ENCODE measurements at regions not wholly inside any gene's neighbourhood (a gene's known extent, or its start where the extent isn't known, plus 50 kb on each side); places are given as distances from the start of the nearest gene placed in this dataset.

GRCh38 chr2:12921321-12921720, 204.6 kb downstream of the TRIB2 start:
- no peak overlapping the region for H3K4ac ChIP-seq (replicated peaks; ENCODE audit: insufficient read length, low read depth, low read length)
- no peaks in the 10 kb centered on the region for H3K79me2 ChIP-seq (ENCODE audit: control insufficient read depth in 1 of 2, insufficient read depth in 2 of 2, low read length in 2 of 2)
- H3K36me3 ChIP-seq (ENCODE audit: control insufficient read depth in 2 of 4, insufficient read depth in 4 of 4, low read length in 3 of 4): no peaks in the 10 kb centered on the region
- no peaks in the 10 kb centered on the region; the same call in 1 of the 2 replicates for H3K23me2 ChIP-seq (ENCODE audit: low read depth, low read length)
- H4K5ac ChIP-seq (ENCODE audit: insufficient read length, low read depth, low read length): no peak overlapping the region
- H3K56ac ChIP-seq (replicated peaks; ENCODE audit: insufficient read length, low read depth, low read length): no peak overlapping the region
- no peak for DNase-seq (ENCODE audit: low read depth in 1 of 2, low spot score in 2 of 2)
- no peak overlapping the region for H3K4me2 ChIP-seq (ENCODE audit: insufficient read depth in 1 of 2, low read depth in 2 of 2, low read length in 2 of 2)
- no peak overlapping the region for H2AFZ ChIP-seq (ENCODE audit: low read length)
- no peak overlapping the region for H2BK20ac ChIP-seq (ENCODE audit: low read length)
- no peak overlapping the region for H2AK5ac ChIP-seq (ENCODE audit: low read depth, low read length)
- TF ChIP-seq TAF1 (IDR thresholded peaks at IDR 0.05; ENCODE audit: low read depth, low read length) (no peak), ASH2L (IDR thresholded peaks at IDR 0.05; ENCODE audit: low read length) (no peak), HDAC2 (IDR thresholded peaks at IDR 0.05; ENCODE audit: borderline replicate concordance in 1 of 2, low read depth in 2 of 2, low read length in 2 of 2) (no peak), FOSL1 (IDR thresholded peaks at IDR 0.05; ENCODE audit: insufficient read depth, low read depth, low read length) (no peak), CHD2 (IDR thresholded peaks at IDR 0.05; ENCODE audit: low read length) (no peak)
- no peak overlapping the region for H2BK15ac ChIP-seq (ENCODE audit: low read length)
- H3K27ac ChIP-seq (ENCODE audit: low read depth, low read length): no peak overlapping the region
- H3K27me3 ChIP-seq (replicated peaks in 1 of 4; ENCODE audit: control insufficient read depth in 3 of 4, extremely low read depth in 1 of 4, insufficient read depth in 3 of 4, low read length in 3 of 4): no peaks in the 10 kb centered on the region
- H3K4me3 ChIP-seq (ENCODE audit: extremely low read depth in 1 of 4, insufficient read depth in 2 of 4, low read depth in 3 of 4, low read length in 4 of 4): no peak overlapping the region
- no peak overlapping the region for H3K14ac ChIP-seq (ENCODE audit: insufficient read length)
- H3K79me1 ChIP-seq (ENCODE audit: low read depth, low read length): no peaks in the 10 kb centered on the region
- H4K8ac ChIP-seq (ENCODE audit: extremely low read depth, insufficient read depth, low read length): no peak overlapping the region
- POLR2A ChIA-PET (ENCODE audit: partially characterized antibody): no interaction called here
- no peaks in the 10 kb centered on the region for H3K9me3 ChIP-seq (ENCODE audit: insufficient read depth in 2 of 2, low read depth in 1 of 2, low read length in 1 of 2)
- no peak for FAIRE-seq
- no peak overlapping the region for H4K91ac ChIP-seq (replicated peaks; ENCODE audit: insufficient read length, low read length)
- H3K18ac ChIP-seq (ENCODE audit: extremely low read depth, low read length): no peak overlapping the region
- no peak overlapping the region for H2BK120ac ChIP-seq (replicated peaks; ENCODE audit: low read depth, low read length)
- WGBS, 2 experiments (ENCODE audit: extremely low coverage in 1 of 2, insufficient coverage in 1 of 2, insufficient read length in 1 of 2, insufficient replicate concordance in 2 of 2, low coverage in 1 of 2, low lambda C conversion rate in 2 of 2, missing lambda C conversion rate in 1 of 2): 95% methylated on average over 5 of the region's 5 CpGs; no CpG with 5 or more reads in 1 of the 2 experiments
- H2BK5ac ChIP-seq (ENCODE audit: low read depth, low read length): no peak overlapping the region
- no peak overlapping the region for H2BK12ac ChIP-seq (ENCODE audit: low read depth, low read length)
- no peak overlapping the region for H3K9ac ChIP-seq (replicated peaks in 1 of 4; ENCODE audit: extremely low read depth in 1 of 4, low read depth in 3 of 4, low read length in 3 of 4)
- H3K23ac ChIP-seq (ENCODE audit: insufficient read length): no peak overlapping the region
- CTCF ChIA-PET (ENCODE audit: partially characterized antibody): interaction anchor here (1.1 to 3.9 kb wide), 2 partner anchors 9 to 14 kb away, joined by 3 to 29 read pairs; no protein-coding TSS in a partner anchor
- H3K4me1 ChIP-seq (replicated peaks in 1 of 4; ENCODE audit: control insufficient read depth in 3 of 4, insufficient read depth in 4 of 4, low read length in 3 of 4): no peaks in the 10 kb centered on the region
- no peaks in the 10 kb centered on the region for H4K20me1 ChIP-seq (replicated peaks in 1 of 2; ENCODE audit: control insufficient read depth in 1 of 2, insufficient read depth in 2 of 2, low read length in 2 of 2)

Measured in H1 (cell line).